Colonic mucosa (tissue), 4 donors: ENCODE measurements at regions not wholly inside any gene's neighbourhood (a gene's known extent, or its start where the extent isn't known, plus 50 kb on each side); places are given as distances from the start of the nearest gene placed in this dataset.

ENCODE experiments used
- DNase-seq: peaks from one replicate; pipeline ENCODE4 v3.0.0-alpha.2; 2020
- H3K27ac ChIP-seq: fragments of 200-600 bp; one replicate; pipeline ENCODE4 v1.8.0; 2021
- H3K27me3 ChIP-seq: fragments of 200-600 bp; one replicate; pipeline ENCODE4 v1.8.0; 2021
- H3K36me3 ChIP-seq: fragments of 200-600 bp; one replicate; pipeline ENCODE4 v1.8.0; 2021
- H3K4me1 ChIP-seq: fragments of 200-600 bp; one replicate; pipeline ENCODE4 v1.8.0; 2021; ENCODE audit warnings: mild to moderate bottlenecking
- H3K4me3 ChIP-seq: fragments of 200-600 bp; one replicate; pipeline ENCODE4 v1.8.0; 2021
- H3K9ac ChIP-seq, 2 donors: one replicate each; pipeline ENCODE4 v1.7.0; 2013; ENCODE audit warnings: control low read depth in 2 of 2, low read depth in 2 of 2, low read length in 2 of 2
- H3K9me3 ChIP-seq: fragments of 200-600 bp; one replicate; pipeline ENCODE4 v1.8.0; 2021
- CTCF ChIP-seq: fragments of 200-600 bp; IDR thresholded peaks from one replicate; pipeline ENCODE4 v1.8.0; 2022; ENCODE audit warnings: antibody characterized with exemption, mild to moderate bottlenecking
- intact Hi-C: fragments of 100-400 bp; cut with DNase I; formaldehyde crosslinking; loops from one replicate; pipeline ENCODE4 v1.14.1; 2022
- donor health status: healthy.
- donor health status: DM: no; HTN: no; CAD: no.
- donor health status: DM: no; HTN: no; CAD: no.

DNA sequence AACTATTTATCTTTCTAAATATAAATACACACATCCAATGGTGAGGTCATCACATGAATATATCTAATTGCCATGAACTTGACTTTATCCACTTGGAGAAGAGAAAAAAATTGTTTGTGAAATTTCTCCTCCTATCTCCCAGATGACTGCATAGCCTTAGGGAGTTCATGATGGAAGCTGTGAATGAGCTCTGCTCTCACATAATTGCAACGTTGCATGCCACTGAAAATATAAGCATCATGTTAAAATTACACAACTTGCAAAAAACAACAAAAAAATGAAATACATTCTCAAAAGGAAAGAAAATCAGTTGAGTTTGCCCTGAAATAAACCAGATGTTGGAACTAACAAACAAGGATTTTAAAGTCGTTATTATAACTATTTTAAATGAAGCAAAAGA, 50.6 kb upstream of the OSR1 start:
- Histone ChIP-seq H3K27ac (no peak overlapping the region), H3K4me1 (no peaks in the 10 kb centered on the region), H3K4me3 (no peak overlapping the region), H3K9ac (no peak overlapping the region), H3K36me3 (no peaks in the 10 kb centered on the region), H3K27me3 (no peaks in the 10 kb centered on the region), H3K9me3 (no peaks in the 10 kb centered on the region)
- DNase-seq = no peak
- TF ChIP-seq CTCF = no peak
- intact Hi-C loops = no loop called here

GRCh38 chr2:19408592-19408991, 50.2 kb upstream of the OSR1 start:
- no peak for TF ChIP-seq CTCF

More at GRCh38 chr2:19408592-19408991, 50.2 kb upstream of the OSR1 start:
- H3K4me1 ChIP-seq = no peaks in the 10 kb centered on the region
- no peak overlapping the region for H3K4me3 ChIP-seq
- no peak for DNase-seq
- no peaks in the 10 kb centered on the region for H3K27me3 ChIP-seq
- no peak overlapping the region for H3K27ac ChIP-seq
- H3K36me3 ChIP-seq = no peaks in the 10 kb centered on the region
- intact Hi-C loops = no loop called here
- H3K9ac ChIP-seq = no peak overlapping the region
- no peaks in the 10 kb centered on the region for H3K9me3 ChIP-seq
